ENCODE measurements at regions not wholly inside any gene's neighbourhood (a gene's known extent, or its start where the extent isn't known, plus 50 kb on each side); places are given as distances from the start of the nearest gene placed in this dataset.

DNA sequence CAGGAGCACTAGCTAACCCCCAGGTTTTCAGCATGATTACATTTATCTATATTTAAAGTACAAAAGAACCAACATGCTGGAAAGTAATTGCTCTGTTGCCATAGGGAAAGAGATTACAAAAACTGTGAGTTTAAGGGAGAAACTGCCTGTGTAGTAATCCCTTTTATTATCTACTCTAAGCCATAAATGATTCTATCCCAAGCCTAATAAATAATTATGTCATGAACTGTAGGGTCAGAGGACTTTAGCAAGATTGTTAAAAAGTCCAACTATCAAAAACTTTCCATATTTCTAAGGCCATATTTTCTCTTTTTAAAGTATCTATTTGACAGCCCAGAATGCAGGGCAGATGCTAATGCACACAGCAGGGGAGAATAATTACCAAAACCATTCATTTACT is 573.8 kb upstream of the MIR17HG start:
- Histone ChIP-seq H3K4me2 (peak overlapping the region; percentile 48), H3K27me3 (no peaks in the 10 kb centered on the region), H3K27ac (peak overlapping the region; percentile 18), H3K9ac (no peak overlapping the region), H3K36me3 (no peaks in the 10 kb centered on the region), H3K79me2 (ENCODE audit: low read depth) (no peaks in the 10 kb centered on the region), H3K4me1 (peaks cover 38% of the 10 kb centered on the region), H4K20me1 (ENCODE audit: low read depth) (no peaks in the 10 kb centered on the region), H3F3A (ENCODE audit: low read depth) (peaks cover 7% of the 10 kb centered on the region), H2AFZ (replicated peaks) (no peak overlapping the region), H3K9me3 (ENCODE audit: low read depth) (no peaks in the 10 kb centered on the region), H3K4me3 (peak overlapping the region; percentile 2)
- H3K4me3 Mint-ChIP-seq = no peak overlapping the region
- peaks cover 39% of the 10 kb centered on the region for H3K4me1 Mint-ChIP-seq
- peak overlapping the region; percentile 65 for H3K27ac Mint-ChIP-seq
- H3K36me3 Mint-ChIP-seq = peaks cover 4% of the 10 kb centered on the region
- peaks cover 2% of the 10 kb centered on the region for H3K27me3 Mint-ChIP-seq (ENCODE audit: insufficient read depth, low read depth)
- peak; percentile 29 for DNase-seq (ENCODE audit: low spot score)
- H3K9me3 Mint-ChIP-seq = no peaks in the 10 kb centered on the region
- TF ChIP-seq, protein P1, sequence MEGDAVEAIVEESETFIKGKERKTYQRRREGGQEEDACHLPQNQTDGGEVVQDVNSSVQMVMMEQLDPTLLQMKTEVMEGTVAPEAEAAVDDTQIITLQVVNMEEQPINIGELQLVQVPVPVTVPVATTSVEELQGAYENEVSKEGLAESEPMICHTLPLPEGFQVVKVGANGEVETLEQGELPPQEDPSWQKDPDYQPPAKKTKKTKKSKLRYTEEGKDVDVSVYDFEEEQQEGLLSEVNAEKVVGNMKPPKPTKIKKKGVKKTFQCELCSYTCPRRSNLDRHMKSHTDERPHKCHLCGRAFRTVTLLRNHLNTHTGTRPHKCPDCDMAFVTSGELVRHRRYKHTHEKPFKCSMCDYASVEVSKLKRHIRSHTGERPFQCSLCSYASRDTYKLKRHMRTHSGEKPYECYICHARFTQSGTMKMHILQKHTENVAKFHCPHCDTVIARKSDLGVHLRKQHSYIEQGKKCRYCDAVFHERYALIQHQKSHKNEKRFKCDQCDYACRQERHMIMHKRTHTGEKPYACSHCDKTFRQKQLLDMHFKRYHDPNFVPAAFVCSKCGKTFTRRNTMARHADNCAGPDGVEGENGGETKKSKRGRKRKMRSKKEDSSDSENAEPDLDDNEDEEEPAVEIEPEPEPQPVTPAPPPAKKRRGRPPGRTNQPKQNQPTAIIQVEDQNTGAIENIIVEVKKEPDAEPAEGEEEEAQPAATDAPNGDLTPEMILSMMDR (IDR thresholded peaks at IDR 0.05) = no peak
- TF ChIP-seq EZH2 (IDR thresholded peaks at IDR 0.05) (no peak), EZH2phosphoT487 (IDR thresholded peaks at IDR 0.05) (no peak)

GRCh38 chr13:90776051-90776748 is 571.3 kb upstream of the MIR17HG start:
- Histone ChIP-seq H2AFZ (replicated peaks) (no peak overlapping the region), H3K9me3 (ENCODE audit: low read depth) (no peaks in the 10 kb centered on the region), H3K36me3 (no peaks in the 10 kb centered on the region), H3K9ac (no peak overlapping the region), H3K4me2 (no peak overlapping the region), H3K27me3 (no peaks in the 10 kb centered on the region), H3K79me2 (ENCODE audit: low read depth) (no peaks in the 10 kb centered on the region), H3K27ac (no peak overlapping the region), H4K20me1 (ENCODE audit: low read depth) (no peaks in the 10 kb centered on the region), H3F3A (ENCODE audit: low read depth) (peaks cover 7% of the 10 kb centered on the region), H3K4me3 (no peak overlapping the region), H3K4me1 (peaks cover 28% of the 10 kb centered on the region)
- Mint-ChIP-seq H3K27me3 (ENCODE audit: insufficient read depth, low read depth) (peaks cover 2% of the 10 kb centered on the region), H3K9me3 (no peaks in the 10 kb centered on the region), H3K27ac (no peak overlapping the region), H3K4me1 (peaks cover 31% of the 10 kb centered on the region), H3K4me3 (no peak overlapping the region), H3K36me3 (peaks cover 4% of the 10 kb centered on the region)
- TF ChIP-seq, protein P1 (IDR thresholded peaks at IDR 0.05) = no peak
- no peak for TF ChIP-seq EZH2phosphoT487 (IDR thresholded peaks at IDR 0.05)
- TF ChIP-seq EZH2 (IDR thresholded peaks at IDR 0.05) = no peak
- DNase-seq (ENCODE audit: low spot score) = no peak

- H3K4me1 Mint-ChIP-seq = no peaks in the 10 kb centered on the region
- no peaks in the 10 kb centered on the region for H3K27me3 Mint-ChIP-seq (ENCODE audit: insufficient read depth, low read depth)
- H3K36me3 Mint-ChIP-seq = no peaks in the 10 kb centered on the region
- no peaks in the 10 kb centered on the region for H4K20me1 ChIP-seq (ENCODE audit: low read depth)
- H3K4me2 ChIP-seq = no peak overlapping the region
- H3K79me2 ChIP-seq (ENCODE audit: low read depth) = no peaks in the 10 kb centered on the region
- no peaks in the 10 kb centered on the region for H3K36me3 ChIP-seq
- no peaks in the 10 kb centered on the region for H3K4me1 ChIP-seq
- peaks cover 6% of the 10 kb centered on the region for H3K9me3 Mint-ChIP-seq
- TF ChIP-seq EZH2 (IDR thresholded peaks at IDR 0.05) (no peak), EZH2phosphoT487 (IDR thresholded peaks at IDR 0.05) (no peak)
- H3K27ac Mint-ChIP-seq = no peak overlapping the region
- H3K9me3 ChIP-seq (ENCODE audit: low read depth) = no peaks in the 10 kb centered on the region
- H3K27ac ChIP-seq = no peak overlapping the region
- no peak overlapping the region for H2AFZ ChIP-seq (replicated peaks)
- DNase-seq (ENCODE audit: low spot score) = no peak
- H3K4me3 Mint-ChIP-seq = no peak overlapping the region
- no peaks in the 10 kb centered on the region for H3F3A ChIP-seq (ENCODE audit: low read depth)
- H3K27me3 ChIP-seq = no peaks in the 10 kb centered on the region
- no peak overlapping the region for H3K4me3 ChIP-seq
- H3K9ac ChIP-seq = no peak overlapping the region
These were observed 564.2 kb upstream of the MIR17HG start for GRCh38 chr13:90783273-90783672.

DNA sequence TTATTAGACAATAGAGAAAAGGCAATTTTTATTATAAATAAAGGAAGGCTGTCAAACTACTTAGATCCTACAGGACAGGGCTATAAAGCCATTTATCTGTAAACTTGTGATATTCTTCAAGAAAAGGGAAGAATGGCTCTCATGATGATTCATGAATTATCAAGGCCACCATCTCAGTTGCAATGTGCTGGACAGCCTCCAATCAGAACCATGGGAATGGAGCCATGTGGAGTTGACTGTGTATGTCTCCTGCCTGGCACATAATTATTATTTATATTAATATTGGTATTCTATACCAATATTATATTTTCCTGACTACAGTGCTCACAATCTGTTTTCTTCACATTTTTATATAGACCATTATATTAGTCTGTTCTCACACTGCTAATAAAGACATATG is 560.5 kb upstream of the MIR17HG start:
- H3K9ac ChIP-seq = no peak overlapping the region
- H3K4me1 Mint-ChIP-seq = no peaks in the 10 kb centered on the region
- H3F3A ChIP-seq (ENCODE audit: low read depth) = no peaks in the 10 kb centered on the region
- H3K4me2 ChIP-seq = no peak overlapping the region
- no peak overlapping the region for H3K27ac ChIP-seq
- peaks cover 6% of the 10 kb centered on the region for H3K9me3 Mint-ChIP-seq
- no peaks in the 10 kb centered on the region for H3K27me3 ChIP-seq
- H2AFZ ChIP-seq (replicated peaks) = no peak overlapping the region
- H3K36me3 Mint-ChIP-seq = no peaks in the 10 kb centered on the region
- no peak overlapping the region for H3K4me3 Mint-ChIP-seq
- no peak overlapping the region for H3K27ac Mint-ChIP-seq
- H3K4me3 ChIP-seq = no peak overlapping the region
- H3K4me1 ChIP-seq = no peaks in the 10 kb centered on the region
- H3K9me3 ChIP-seq (ENCODE audit: low read depth) = no peaks in the 10 kb centered on the region
- TF ChIP-seq, protein P1 (IDR thresholded peaks at IDR 0.05) = no peak
- TF ChIP-seq EZH2 (IDR thresholded peaks at IDR 0.05) (no peak), EZH2phosphoT487 (IDR thresholded peaks at IDR 0.05) (no peak)
- H3K79me2 ChIP-seq (ENCODE audit: low read depth) = no peaks in the 10 kb centered on the region
- no peaks in the 10 kb centered on the region for H3K27me3 Mint-ChIP-seq (ENCODE audit: insufficient read depth, low read depth)
- no peaks in the 10 kb centered on the region for H4K20me1 ChIP-seq (ENCODE audit: low read depth)
- no peaks in the 10 kb centered on the region for H3K36me3 ChIP-seq
- DNase-seq (ENCODE audit: low spot score) = no peak

All from neural progenitor cell (in vitro differentiated cells).